HEK293 (cell line): ENCODE measurements at regions not wholly inside any gene's neighbourhood (a gene's known extent, or its start where the extent isn't known, plus 50 kb on each side); places are given as distances from the start of the nearest gene placed in this dataset.

ENCODE experiments used
- CTCF ChIA-PET: fragments of 350-600 bp; formaldehyde crosslinking; extraction: SDS; loops from one replicate; lab custom pipeline; 2021; ENCODE audit warnings: antibody characterized with exemption; lab: Yijun Ruan, JAX
- POLR2A ChIA-PET: fragments of 300-600 bp; formaldehyde crosslinking; extraction: SDS; loops from one replicate; lab custom pipeline; 2020; ENCODE audit warnings: antibody characterized with exemption, inconsistent platforms; lab: Yijun Ruan, JAX
- H3K27ac ChIP-seq: fragments of 200-500 bp; sonication (Bioruptor generic); 2 replicates; pipeline ENCODE4 v1.5.1; 2014; ENCODE audit warnings: low read depth, low read length, control low read depth, inconsistent platforms; ENCODE audit errors: extremely low read depth
- H3K36me3 ChIP-seq, 2 experiments: fragments of 200-500 bp in 1 of 2; sonication (Bioruptor generic) in 1 of 2; 1 replicate in 1 of 2; 2 replicates in 1 of 2; pipeline ENCODE4 v1.5.1; 2014 to 2017; ENCODE audit warnings: inconsistent platforms in 2 of 2, low read length in 2 of 2; ENCODE audit not compliant: control insufficient read depth in 2 of 2, insufficient read depth in 1 of 2
- H3K4me1 ChIP-seq: fragments of 200-500 bp; sonication (Bioruptor generic); 2 replicates; pipeline ENCODE4 v1.5.1; 2014; ENCODE audit warnings: mild to moderate bottlenecking, low read length, inconsistent platforms; ENCODE audit not compliant: control insufficient read depth, insufficient read depth
- H3K4me3 ChIP-seq: 2 replicates; pipeline ENCODE4 v1.5.1; 2011; ENCODE audit warnings: low read depth, mild to moderate bottlenecking, control low read depth, low read length, moderate library complexity
- H3K9me3 ChIP-seq: fragments of 200-500 bp; sonication (Bioruptor generic); 2 replicates; pipeline ENCODE4 v1.5.1; 2014; ENCODE audit warnings: low read depth, low read length, inconsistent platforms; ENCODE audit not compliant: control insufficient read depth, insufficient read depth
- KLF10 ChIP-seq: fragments of 450-650 bp; IDR thresholded peaks from 2 replicates; pipeline ENCODE4 v1.5.1; 2018; ENCODE audit warnings: missing biosample characterization, mild to moderate bottlenecking, missing genetic modification characterization
- MZF1 ChIP-seq: fragments of 450-650 bp; formaldehyde crosslinking; IDR thresholded peaks from 2 replicates; pipeline ENCODE4 v1.5.1; 2017; ENCODE audit warnings: missing biosample characterization, missing genetic modification characterization, borderline replicate concordance
- SP3 ChIP-seq: fragments of 450-650 bp; formaldehyde crosslinking; IDR thresholded peaks from 2 replicates; pipeline ENCODE4 v1.5.1; 2016; ENCODE audit warnings: missing biosample characterization, missing genetic modification characterization
- YY1 ChIP-seq: fragments of 450-650 bp; formaldehyde crosslinking; IDR thresholded peaks from 2 replicates; pipeline ENCODE4 v1.5.1; 2018; ENCODE audit warnings: missing biosample characterization, missing genetic modification characterization
- ZBTB48 ChIP-seq: fragments of 450-650 bp; formaldehyde crosslinking; IDR thresholded peaks from 2 replicates; pipeline ENCODE4 v1.5.1; 2016; ENCODE audit warnings: missing biosample characterization, missing genetic modification characterization
- ZNF311 ChIP-seq: fragments of 450-650 bp; formaldehyde crosslinking; IDR thresholded peaks from 2 replicates; pipeline ENCODE4 v1.5.1; 2017; ENCODE audit warnings: missing biosample characterization, missing genetic modification characterization, borderline replicate concordance
- ZNF354C ChIP-seq: fragments of 450-650 bp; formaldehyde crosslinking; IDR thresholded peaks from 2 replicates; pipeline ENCODE4 v1.5.1; 2016; ENCODE audit warnings: missing biosample characterization, missing genetic modification characterization, low read depth, borderline replicate concordance
- ZNF433 ChIP-seq: fragments of 450-650 bp; formaldehyde crosslinking; IDR thresholded peaks from 2 replicates; pipeline ENCODE4 v1.5.1; 2016; ENCODE audit warnings: missing biosample characterization, missing genetic modification characterization, low read depth
- ZNF654 ChIP-seq: fragments of 450-650 bp; formaldehyde crosslinking; IDR thresholded peaks from 2 replicates; pipeline ENCODE4 v1.5.1; 2016; ENCODE audit warnings: low read depth, missing biosample characterization, missing genetic modification characterization
- ZNF660 ChIP-seq: fragments of 450-650 bp; IDR thresholded peaks from 2 replicates; pipeline ENCODE4 v1.5.1; 2018; ENCODE audit warnings: missing biosample characterization, mild to moderate bottlenecking, missing genetic modification characterization
- ZNF776 ChIP-seq: fragments of 450-650 bp; formaldehyde crosslinking; IDR thresholded peaks from 2 replicates; pipeline ENCODE4 v1.5.0; 2017; ENCODE audit warnings: missing biosample characterization, missing genetic modification characterization, borderline replicate concordance
- ZSCAN16 ChIP-seq: fragments of 450-650 bp; formaldehyde crosslinking; IDR thresholded peaks from 2 replicates; pipeline ENCODE4 v1.5.1; 2016; ENCODE audit warnings: missing biosample characterization, missing genetic modification characterization
- TF ChIP-seq, protein P1 (sequence below): fragments of 450-650 bp; formaldehyde crosslinking; IDR thresholded peaks from 2 replicates; pipeline ENCODE4 v1.5.1; 2016; ENCODE audit warnings: missing biosample characterization, missing genetic modification characterization, low read depth
- TF ChIP-seq, protein P2 (sequence below): fragments of 450-650 bp; formaldehyde crosslinking; IDR thresholded peaks from 2 replicates; pipeline ENCODE4 v1.5.1; 2016; ENCODE audit warnings: missing biosample characterization, missing genetic modification characterization
- TF ChIP-seq, protein P3 (sequence below): fragments of 450-650 bp; formaldehyde crosslinking; IDR thresholded peaks from 2 replicates; pipeline ENCODE4 v1.5.1; 2016; ENCODE audit warnings: missing biosample characterization, missing genetic modification characterization, borderline replicate concordance
- TF ChIP-seq, protein P4 (sequence below): fragments of 450-650 bp; formaldehyde crosslinking; IDR thresholded peaks from 2 replicates; pipeline ENCODE4 v1.5.1; 2016; ENCODE audit warnings: missing biosample characterization, missing genetic modification characterization
- TF ChIP-seq, protein P5 (sequence below): fragments of 450-650 bp; formaldehyde crosslinking; IDR thresholded peaks from 2 replicates; pipeline ENCODE4 v1.5.1; 2017; ENCODE audit warnings: missing biosample characterization, mild to moderate bottlenecking, missing genetic modification characterization, moderate library complexity
- TF ChIP-seq, protein P6 (sequence below): fragments of 450-650 bp; formaldehyde crosslinking; IDR thresholded peaks from 2 replicates; pipeline ENCODE4 v1.5.1; 2016; ENCODE audit warnings: missing biosample characterization, missing genetic modification characterization
- TF ChIP-seq, protein P7 (sequence below): fragments of 450-650 bp; formaldehyde crosslinking; IDR thresholded peaks from 2 replicates; pipeline ENCODE4 v1.5.1; 2016; ENCODE audit warnings: missing biosample characterization, missing genetic modification characterization

DNA sequence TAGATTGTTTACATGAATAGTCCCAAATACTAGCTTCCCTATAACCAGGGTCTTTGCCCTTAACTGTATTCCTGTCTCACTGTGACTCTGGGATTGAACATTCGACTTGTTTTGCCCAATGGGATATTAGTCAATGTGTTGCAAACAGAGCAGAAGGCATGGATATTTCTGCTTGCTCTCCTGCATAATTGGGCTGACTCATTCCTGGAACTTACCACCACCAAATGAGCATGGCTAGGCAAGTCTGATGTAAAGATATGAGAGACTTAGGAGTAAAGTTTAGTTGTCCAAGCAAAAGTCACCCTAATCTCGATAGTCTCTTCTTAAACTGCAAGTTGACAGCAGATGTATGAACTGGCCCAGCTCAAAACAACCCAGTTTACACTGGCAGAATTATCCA lies 273.5 kb upstream of the CCNG1 start:
- POLR2A ChIA-PET: no interaction called here

More for the DNA sequence above, 273.5 kb upstream of the CCNG1 start:
- no peaks in the 10 kb centered on the region for H3K4me1 ChIP-seq
- no peak overlapping the region for H3K27ac ChIP-seq
- H3K36me3 ChIP-seq: no peaks in the 10 kb centered on the region
- TF ChIP-seq ZSCAN16 (tag by site-specific recombination) (no peak), MZF1 (no peak), KLF10 (no peak), ZNF433 (tag by site-specific recombination) (no peak), ZNF660 (tag by site-specific recombination) (no peak), ZNF776 (tag by site-specific recombination) (no peak), ZNF311 (tag by site-specific recombination) (no peak), YY1 (tag by site-specific recombination) (no peak), ZBTB48 (tag by site-specific recombination) (no peak), SP3 (no peak), ZNF654 (no peak), ZNF354C (tag by site-specific recombination) (no peak)
- TF ChIP-seq, protein P1, sequence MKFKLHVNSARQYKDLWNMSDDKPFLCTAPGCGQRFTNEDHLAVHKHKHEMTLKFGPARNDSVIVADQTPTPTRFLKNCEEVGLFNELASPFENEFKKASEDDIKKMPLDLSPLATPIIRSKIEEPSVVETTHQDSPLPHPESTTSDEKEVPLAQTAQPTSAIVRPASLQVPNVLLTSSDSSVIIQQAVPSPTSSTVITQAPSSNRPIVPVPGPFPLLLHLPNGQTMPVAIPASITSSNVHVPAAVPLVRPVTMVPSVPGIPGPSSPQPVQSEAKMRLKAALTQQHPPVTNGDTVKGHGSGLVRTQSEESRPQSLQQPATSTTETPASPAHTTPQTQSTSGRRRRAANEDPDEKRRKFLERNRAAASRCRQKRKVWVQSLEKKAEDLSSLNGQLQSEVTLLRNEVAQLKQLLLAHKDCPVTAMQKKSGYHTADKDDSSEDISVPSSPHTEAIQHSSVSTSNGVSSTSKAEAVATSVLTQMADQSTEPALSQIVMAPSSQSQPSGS (tag by site-specific recombination): no peak
- TF ChIP-seq, protein P2, sequence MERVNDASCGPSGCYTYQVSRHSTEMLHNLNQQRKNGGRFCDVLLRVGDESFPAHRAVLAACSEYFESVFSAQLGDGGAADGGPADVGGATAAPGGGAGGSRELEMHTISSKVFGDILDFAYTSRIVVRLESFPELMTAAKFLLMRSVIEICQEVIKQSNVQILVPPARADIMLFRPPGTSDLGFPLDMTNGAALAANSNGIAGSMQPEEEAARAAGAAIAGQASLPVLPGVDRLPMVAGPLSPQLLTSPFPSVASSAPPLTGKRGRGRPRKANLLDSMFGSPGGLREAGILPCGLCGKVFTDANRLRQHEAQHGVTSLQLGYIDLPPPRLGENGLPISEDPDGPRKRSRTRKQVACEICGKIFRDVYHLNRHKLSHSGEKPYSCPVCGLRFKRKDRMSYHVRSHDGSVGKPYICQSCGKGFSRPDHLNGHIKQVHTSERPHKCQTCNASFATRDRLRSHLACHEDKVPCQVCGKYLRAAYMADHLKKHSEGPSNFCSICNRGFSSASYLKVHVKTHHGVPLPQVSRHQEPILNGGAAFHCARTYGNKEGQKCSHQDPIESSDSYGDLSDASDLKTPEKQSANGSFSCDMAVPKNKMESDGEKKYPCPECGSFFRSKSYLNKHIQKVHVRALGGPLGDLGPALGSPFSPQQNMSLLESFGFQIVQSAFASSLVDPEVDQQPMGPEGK (tag by site-specific recombination): no peak
- TF ChIP-seq, protein P3, sequence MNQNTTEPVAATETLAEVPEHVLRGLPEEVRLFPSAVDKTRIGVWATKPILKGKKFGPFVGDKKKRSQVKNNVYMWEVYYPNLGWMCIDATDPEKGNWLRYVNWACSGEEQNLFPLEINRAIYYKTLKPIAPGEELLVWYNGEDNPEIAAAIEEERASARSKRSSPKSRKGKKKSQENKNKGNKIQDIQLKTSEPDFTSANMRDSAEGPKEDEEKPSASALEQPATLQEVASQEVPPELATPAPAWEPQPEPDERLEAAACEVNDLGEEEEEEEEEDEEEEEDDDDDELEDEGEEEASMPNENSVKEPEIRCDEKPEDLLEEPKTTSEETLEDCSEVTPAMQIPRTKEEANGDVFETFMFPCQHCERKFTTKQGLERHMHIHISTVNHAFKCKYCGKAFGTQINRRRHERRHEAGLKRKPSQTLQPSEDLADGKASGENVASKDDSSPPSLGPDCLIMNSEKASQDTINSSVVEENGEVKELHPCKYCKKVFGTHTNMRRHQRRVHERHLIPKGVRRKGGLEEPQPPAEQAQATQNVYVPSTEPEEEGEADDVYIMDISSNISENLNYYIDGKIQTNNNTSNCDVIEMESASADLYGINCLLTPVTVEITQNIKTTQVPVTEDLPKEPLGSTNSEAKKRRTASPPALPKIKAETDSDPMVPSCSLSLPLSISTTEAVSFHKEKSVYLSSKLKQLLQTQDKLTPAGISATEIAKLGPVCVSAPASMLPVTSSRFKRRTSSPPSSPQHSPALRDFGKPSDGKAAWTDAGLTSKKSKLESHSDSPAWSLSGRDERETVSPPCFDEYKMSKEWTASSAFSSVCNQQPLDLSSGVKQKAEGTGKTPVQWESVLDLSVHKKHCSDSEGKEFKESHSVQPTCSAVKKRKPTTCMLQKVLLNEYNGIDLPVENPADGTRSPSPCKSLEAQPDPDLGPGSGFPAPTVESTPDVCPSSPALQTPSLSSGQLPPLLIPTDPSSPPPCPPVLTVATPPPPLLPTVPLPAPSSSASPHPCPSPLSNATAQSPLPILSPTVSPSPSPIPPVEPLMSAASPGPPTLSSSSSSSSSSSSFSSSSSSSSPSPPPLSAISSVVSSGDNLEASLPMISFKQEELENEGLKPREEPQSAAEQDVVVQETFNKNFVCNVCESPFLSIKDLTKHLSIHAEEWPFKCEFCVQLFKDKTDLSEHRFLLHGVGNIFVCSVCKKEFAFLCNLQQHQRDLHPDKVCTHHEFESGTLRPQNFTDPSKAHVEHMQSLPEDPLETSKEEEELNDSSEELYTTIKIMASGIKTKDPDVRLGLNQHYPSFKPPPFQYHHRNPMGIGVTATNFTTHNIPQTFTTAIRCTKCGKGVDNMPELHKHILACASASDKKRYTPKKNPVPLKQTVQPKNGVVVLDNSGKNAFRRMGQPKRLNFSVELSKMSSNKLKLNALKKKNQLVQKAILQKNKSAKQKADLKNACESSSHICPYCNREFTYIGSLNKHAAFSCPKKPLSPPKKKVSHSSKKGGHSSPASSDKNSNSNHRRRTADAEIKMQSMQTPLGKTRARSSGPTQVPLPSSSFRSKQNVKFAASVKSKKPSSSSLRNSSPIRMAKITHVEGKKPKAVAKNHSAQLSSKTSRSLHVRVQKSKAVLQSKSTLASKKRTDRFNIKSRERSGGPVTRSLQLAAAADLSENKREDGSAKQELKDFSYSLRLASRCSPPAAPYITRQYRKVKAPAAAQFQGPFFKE (tag by site-specific recombination): no peak
- TF ChIP-seq, protein P4, sequence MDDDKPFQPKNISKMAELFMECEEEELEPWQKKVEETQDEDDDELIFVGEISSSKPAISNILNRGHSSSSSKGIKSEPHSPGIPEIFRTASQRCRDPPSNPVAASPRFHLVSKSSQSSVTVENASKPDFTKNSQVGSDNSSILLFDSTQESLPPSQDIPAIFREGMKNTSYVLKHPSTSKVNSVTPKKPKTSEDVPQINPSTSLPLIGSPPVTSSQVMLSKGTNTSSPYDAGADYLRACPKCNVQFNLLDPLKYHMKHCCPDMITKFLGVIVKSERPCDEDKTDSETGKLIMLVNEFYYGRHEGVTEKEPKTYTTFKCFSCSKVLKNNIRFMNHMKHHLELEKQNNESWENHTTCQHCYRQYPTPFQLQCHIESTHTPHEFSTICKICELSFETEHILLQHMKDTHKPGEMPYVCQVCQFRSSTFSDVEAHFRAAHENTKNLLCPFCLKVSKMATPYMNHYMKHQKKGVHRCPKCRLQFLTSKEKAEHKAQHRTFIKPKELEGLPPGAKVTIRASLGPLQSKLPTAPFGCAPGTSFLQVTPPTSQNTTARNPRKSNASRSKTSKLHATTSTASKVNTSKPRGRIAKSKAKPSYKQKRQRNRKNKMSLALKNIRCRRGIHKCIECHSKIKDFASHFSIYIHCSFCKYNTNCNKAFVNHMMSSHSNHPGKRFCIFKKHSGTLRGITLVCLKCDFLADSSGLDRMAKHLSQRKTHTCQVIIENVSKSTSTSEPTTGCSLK (tag by site-specific recombination): no peak
- TF ChIP-seq, protein P5, sequence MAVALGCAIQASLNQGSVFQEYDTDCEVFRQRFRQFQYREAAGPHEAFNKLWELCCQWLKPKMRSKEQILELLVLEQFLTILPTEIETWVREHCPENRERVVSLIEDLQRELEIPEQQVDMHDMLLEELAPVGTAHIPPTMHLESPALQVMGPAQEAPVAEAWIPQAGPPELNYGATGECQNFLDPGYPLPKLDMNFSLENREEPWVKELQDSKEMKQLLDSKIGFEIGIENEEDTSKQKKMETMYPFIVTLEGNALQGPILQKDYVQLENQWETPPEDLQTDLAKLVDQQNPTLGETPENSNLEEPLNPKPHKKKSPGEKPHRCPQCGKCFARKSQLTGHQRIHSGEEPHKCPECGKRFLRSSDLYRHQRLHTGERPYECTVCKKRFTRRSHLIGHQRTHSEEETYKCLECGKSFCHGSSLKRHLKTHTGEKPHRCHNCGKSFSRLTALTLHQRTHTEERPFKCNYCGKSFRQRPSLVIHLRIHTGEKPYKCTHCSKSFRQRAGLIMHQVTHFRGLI (tag by site-specific recombination): no peak
- TF ChIP-seq, protein P6, sequence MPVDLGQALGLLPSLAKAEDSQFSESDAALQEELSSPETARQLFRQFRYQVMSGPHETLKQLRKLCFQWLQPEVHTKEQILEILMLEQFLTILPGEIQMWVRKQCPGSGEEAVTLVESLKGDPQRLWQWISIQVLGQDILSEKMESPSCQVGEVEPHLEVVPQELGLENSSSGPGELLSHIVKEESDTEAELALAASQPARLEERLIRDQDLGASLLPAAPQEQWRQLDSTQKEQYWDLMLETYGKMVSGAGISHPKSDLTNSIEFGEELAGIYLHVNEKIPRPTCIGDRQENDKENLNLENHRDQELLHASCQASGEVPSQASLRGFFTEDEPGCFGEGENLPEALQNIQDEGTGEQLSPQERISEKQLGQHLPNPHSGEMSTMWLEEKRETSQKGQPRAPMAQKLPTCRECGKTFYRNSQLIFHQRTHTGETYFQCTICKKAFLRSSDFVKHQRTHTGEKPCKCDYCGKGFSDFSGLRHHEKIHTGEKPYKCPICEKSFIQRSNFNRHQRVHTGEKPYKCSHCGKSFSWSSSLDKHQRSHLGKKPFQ: no peak
- TF ChIP-seq, protein P7, sequence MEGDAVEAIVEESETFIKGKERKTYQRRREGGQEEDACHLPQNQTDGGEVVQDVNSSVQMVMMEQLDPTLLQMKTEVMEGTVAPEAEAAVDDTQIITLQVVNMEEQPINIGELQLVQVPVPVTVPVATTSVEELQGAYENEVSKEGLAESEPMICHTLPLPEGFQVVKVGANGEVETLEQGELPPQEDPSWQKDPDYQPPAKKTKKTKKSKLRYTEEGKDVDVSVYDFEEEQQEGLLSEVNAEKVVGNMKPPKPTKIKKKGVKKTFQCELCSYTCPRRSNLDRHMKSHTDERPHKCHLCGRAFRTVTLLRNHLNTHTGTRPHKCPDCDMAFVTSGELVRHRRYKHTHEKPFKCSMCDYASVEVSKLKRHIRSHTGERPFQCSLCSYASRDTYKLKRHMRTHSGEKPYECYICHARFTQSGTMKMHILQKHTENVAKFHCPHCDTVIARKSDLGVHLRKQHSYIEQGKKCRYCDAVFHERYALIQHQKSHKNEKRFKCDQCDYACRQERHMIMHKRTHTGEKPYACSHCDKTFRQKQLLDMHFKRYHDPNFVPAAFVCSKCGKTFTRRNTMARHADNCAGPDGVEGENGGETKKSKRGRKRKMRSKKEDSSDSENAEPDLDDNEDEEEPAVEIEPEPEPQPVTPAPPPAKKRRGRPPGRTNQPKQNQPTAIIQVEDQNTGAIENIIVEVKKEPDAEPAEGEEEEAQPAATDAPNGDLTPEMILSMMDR: no peak
- H3K9me3 ChIP-seq: no peaks in the 10 kb centered on the region
- CTCF ChIA-PET: no interaction called here
- no peak overlapping the region for H3K4me3 ChIP-seq
